Erythroblast (primary cell): ENCODE measurements at regions not wholly inside any gene's neighbourhood (a gene's known extent, or its start where the extent isn't known, plus 50 kb on each side); places are given as distances from the start of the nearest gene placed in this dataset.
"Not testable (repeated sequence)": the region's sequence is repeated elsewhere in the genome, so short reads cannot be mapped to it uniquely, and the experiment has no call there.

ENCODE experiments used
- GATA1 ChIP-seq: IDR thresholded peaks from 2 replicates; pipeline ENCODE4 v1.6.1; 2011; ENCODE audit warnings: low read depth, mild to moderate bottlenecking, control low read depth, low read length, moderate library complexity
- POLR2A ChIP-seq: IDR thresholded peaks from 2 replicates; pipeline ENCODE4 v1.6.1; 2011; ENCODE audit warnings: mild to moderate bottlenecking, low read length

GRCh38 chr4:118419626-118420025, 66.8 kb upstream of the PRSS12 start:
- not testable (repeated sequence) for TF ChIP-seq POLR2A, GATA1
